GM23338 (cell line): ENCODE measurements at regions not wholly inside any gene's neighbourhood (a gene's known extent, or its start where the extent isn't known, plus 50 kb on each side); places are given as distances from the start of the nearest gene placed in this dataset.

Source experiments
- ATAC-seq: fragments of 200-7000 bp; cut with Tn5 transposase; 3 replicates; pipeline ENCODE4 v1.9.1; 2020
- DNase-seq: peaks from one replicate; pipeline ENCODE4 v3.0.0-alpha.2; 2015; ENCODE audit warnings: low spot score
- H2AFZ ChIP-seq: fragments of 200-600 bp; sonication (generic); 2 replicates; pipeline ENCODE4 v1.8.0; 2016; ENCODE audit warnings: antibody characterized with exemption, mild to moderate bottlenecking, moderate library complexity
- H3F3A ChIP-seq: fragments of 200-600 bp; sonication (generic); replicated peaks from 2 replicates; pipeline ENCODE4 v1.8.0; 2017; ENCODE audit warnings: antibody characterized with exemption, mixed run types, low read depth
- H3K27ac ChIP-seq: fragments of 200-600 bp; sonication (generic); 2 replicates; pipeline ENCODE4 v1.6.1; 2016; ENCODE audit warnings: low read depth
- H3K27me3 ChIP-seq: fragments of 200-600 bp; sonication (generic); 2 replicates; pipeline ENCODE4 v1.8.0; 2016; ENCODE audit warnings: mild to moderate bottlenecking, mixed run types, moderate library complexity; ENCODE audit not compliant: insufficient read depth
- H3K36me3 ChIP-seq: fragments of 200-600 bp; sonication (generic); 2 replicates; pipeline ENCODE4 v1.8.0; 2016; ENCODE audit warnings: mild to moderate bottlenecking; ENCODE audit not compliant: insufficient read depth
- H3K4me1 ChIP-seq: fragments of 200-600 bp; sonication (generic); 2 replicates; pipeline ENCODE4 v1.8.0; 2016; ENCODE audit warnings: mild to moderate bottlenecking, moderate library complexity; ENCODE audit not compliant: insufficient read depth
- H3K4me2 ChIP-seq: fragments of 200-600 bp; sonication (generic); 2 replicates; pipeline ENCODE4 v1.7.1; 2017; ENCODE audit warnings: mixed run types
- H3K4me3 ChIP-seq: fragments of 200-600 bp; sonication (generic); 2 replicates; pipeline ENCODE4 v1.6.1; 2016; ENCODE audit warnings: mixed run types
- H3K79me2 ChIP-seq: fragments of 200-600 bp; sonication (generic); replicated peaks from 2 replicates; pipeline ENCODE4 v1.8.0; 2017; ENCODE audit warnings: mild to moderate bottlenecking; ENCODE audit not compliant: insufficient read depth
- H3K9me2 ChIP-seq: fragments of 200-600 bp; sonication (generic); 2 replicates; pipeline ENCODE4 v1.8.0; 2017; ENCODE audit not compliant: insufficient read depth
- H4K20me1 ChIP-seq: fragments of 200-600 bp; sonication (generic); replicated peaks from 2 replicates; pipeline ENCODE4 v1.8.0; 2017; ENCODE audit warnings: mild to moderate bottlenecking; ENCODE audit not compliant: insufficient read depth
- H3K27ac Mint-ChIP-seq: 2 replicates; pipeline ENCODE4 v1.8.0; 2020; ENCODE audit warnings: inconsistent platforms, mild to moderate bottlenecking, moderate library complexity, mixed read lengths
- H3K27me3 Mint-ChIP-seq: 3 replicates; pipeline ENCODE4 v1.8.0; 2022; ENCODE audit warnings: low read depth, mild to moderate bottlenecking, moderate library complexity, mixed read lengths, inconsistent platforms; ENCODE audit not compliant: insufficient read depth, poor library complexity
- H3K36me3 Mint-ChIP-seq: 3 replicates; pipeline ENCODE4 v1.8.0; 2021; ENCODE audit warnings: low read depth, mild to moderate bottlenecking, inconsistent platforms, moderate library complexity, mixed read lengths
- H3K4me1 Mint-ChIP-seq: 3 replicates; pipeline ENCODE4 v1.8.0; 2020; ENCODE audit warnings: mild to moderate bottlenecking, inconsistent platforms, mixed read lengths
- H3K4me3 Mint-ChIP-seq: 3 replicates; pipeline ENCODE4 v1.8.0; 2021; ENCODE audit warnings: moderate library complexity, mild to moderate bottlenecking, inconsistent platforms, mixed read lengths
- H3K9me3 Mint-ChIP-seq: 3 replicates; pipeline ENCODE4 v1.8.0; 2020; ENCODE audit warnings: moderate library complexity, mild to moderate bottlenecking, inconsistent platforms, mixed read lengths
- CREB1 ChIP-seq: fragments of 250-450 bp; sonication (Bioruptor Pico); IDR thresholded peaks from 2 replicates; pipeline ENCODE4 v1.5.0; 2020; ENCODE audit warnings: low read depth, mild to moderate bottlenecking, moderate library complexity
- EZH2 ChIP-seq: fragments of 200-600 bp; sonication (generic); IDR thresholded peaks from one replicate; pipeline ENCODE4 v1.8.0; 2017; ENCODE audit warnings: antibody characterized with exemption, mild to moderate bottlenecking, low read depth; ENCODE audit not compliant: unreplicated experiment
- EZH2phosphoT487 ChIP-seq: fragments of 200-600 bp; sonication (generic); IDR thresholded peaks from one replicate; pipeline ENCODE4 v1.8.1; 2018; ENCODE audit warnings: antibody characterized with exemption; ENCODE audit not compliant: unreplicated experiment
- JUNB ChIP-seq: IDR thresholded peaks from one replicate; pipeline ENCODE4 v1.6.1; 2016; ENCODE audit warnings: antibody characterized with exemption; ENCODE audit not compliant: unreplicated experiment
- NANOG ChIP-seq: IDR thresholded peaks from 2 replicates; pipeline ENCODE4 v1.6.1; 2016; ENCODE audit warnings: antibody characterized with exemption, borderline replicate concordance
- POLR2AphosphoS5 ChIP-seq: IDR thresholded peaks from 2 replicates; pipeline ENCODE4 v1.6.1; 2016; ENCODE audit warnings: antibody characterized with exemption, low read depth
- REST ChIP-seq: IDR thresholded peaks from one replicate; pipeline ENCODE4 v1.6.1; 2018; ENCODE audit warnings: antibody characterized with exemption; ENCODE audit not compliant: unreplicated experiment
- STAT1 ChIP-seq: IDR thresholded peaks from one replicate; pipeline ENCODE4 v1.6.1; 2016; ENCODE audit warnings: antibody characterized with exemption; ENCODE audit not compliant: unreplicated experiment
- ZNF114 ChIP-seq: fragments of 250-450 bp; sonication (Bioruptor Pico); IDR thresholded peaks from 2 replicates; pipeline ENCODE4 v1.5.0; 2020; ENCODE audit warnings: mild to moderate bottlenecking, moderate library complexity
- ZNF331 ChIP-seq: fragments of 250-450 bp; sonication (Bioruptor Pico); IDR thresholded peaks from 2 replicates; pipeline ENCODE4 v1.5.0; 2020; ENCODE audit warnings: low read depth, mild to moderate bottlenecking, moderate library complexity
- TF ChIP-seq, protein P1 (sequence below), 2 experiments: fragments of 200-600 bp in 1 of 2; sonication (generic) in 1 of 2; conservative IDR thresholded peaks; 2 replicates each; pipeline versions ENCODE4 v1.5.1 to v1.6.1; 2016 to 2017; ENCODE audit warnings: antibody characterized with exemption in 2 of 2, low read depth in 2 of 2, mild to moderate bottlenecking in 2 of 2, moderate library complexity in 1 of 2
- TF ChIP-seq, protein P2 (sequence below): fragments of 250-450 bp; sonication (Bioruptor Pico); IDR thresholded peaks from 2 replicates; pipeline ENCODE4 v1.5.0; 2020; ENCODE audit warnings: mild to moderate bottlenecking, moderate library complexity
- TF ChIP-seq, protein P3 (sequence below): IDR thresholded peaks from 2 replicates; pipeline ENCODE4 v1.6.1; 2016; ENCODE audit warnings: antibody characterized with exemption

- Mint-ChIP-seq H3K36me3 (peaks cover 21% of the 10 kb centered on the region; the same call in 2 of the 3 replicates), H3K4me1 (peaks cover under 1% of the 10 kb centered on the region; the same call in 1 of the 3 replicates), H3K9me3 (peaks cover 17% of the 10 kb centered on the region), H3K27ac (no peak overlapping the region), H3K27me3 (peaks cover 2% of the 10 kb centered on the region), H3K4me3 (no peak overlapping the region)
- Histone ChIP-seq H3K27me3 (no peaks in the 10 kb centered on the region), H4K20me1 (no peaks in the 10 kb centered on the region), H3K4me3 (no peak overlapping the region), H3K4me2 (no peak overlapping the region), H3K79me2 (no peaks in the 10 kb centered on the region), H3K4me1 (no peaks in the 10 kb centered on the region), H3K27ac (no peak overlapping the region), H3F3A (no peaks in the 10 kb centered on the region), H3K36me3 (0 out of 2 replicates have a peak, but pooled peaks cover 8% of the 10 kb centered on the region), H2AFZ (no peak overlapping the region), H3K9me2 (0 out of 2 replicates have a peak, but pooled peaks cover 5% of the 10 kb centered on the region)
- DNase-seq (no peak), ATAC-seq (no peak)
- TF ChIP-seq NANOG, result no peak
- TF ChIP-seq POLR2AphosphoS5, result no peak
- TF ChIP-seq EZH2phosphoT487, result no peak
- no peak for TF ChIP-seq STAT1
- TF ChIP-seq, protein P1, sequence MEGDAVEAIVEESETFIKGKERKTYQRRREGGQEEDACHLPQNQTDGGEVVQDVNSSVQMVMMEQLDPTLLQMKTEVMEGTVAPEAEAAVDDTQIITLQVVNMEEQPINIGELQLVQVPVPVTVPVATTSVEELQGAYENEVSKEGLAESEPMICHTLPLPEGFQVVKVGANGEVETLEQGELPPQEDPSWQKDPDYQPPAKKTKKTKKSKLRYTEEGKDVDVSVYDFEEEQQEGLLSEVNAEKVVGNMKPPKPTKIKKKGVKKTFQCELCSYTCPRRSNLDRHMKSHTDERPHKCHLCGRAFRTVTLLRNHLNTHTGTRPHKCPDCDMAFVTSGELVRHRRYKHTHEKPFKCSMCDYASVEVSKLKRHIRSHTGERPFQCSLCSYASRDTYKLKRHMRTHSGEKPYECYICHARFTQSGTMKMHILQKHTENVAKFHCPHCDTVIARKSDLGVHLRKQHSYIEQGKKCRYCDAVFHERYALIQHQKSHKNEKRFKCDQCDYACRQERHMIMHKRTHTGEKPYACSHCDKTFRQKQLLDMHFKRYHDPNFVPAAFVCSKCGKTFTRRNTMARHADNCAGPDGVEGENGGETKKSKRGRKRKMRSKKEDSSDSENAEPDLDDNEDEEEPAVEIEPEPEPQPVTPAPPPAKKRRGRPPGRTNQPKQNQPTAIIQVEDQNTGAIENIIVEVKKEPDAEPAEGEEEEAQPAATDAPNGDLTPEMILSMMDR (conservative IDR thresholded peaks at IDR 0.05; ENCODE audit: low read depth in 2 of 2), result no peak
- TF ChIP-seq JUNB, result no peak
- no peak for TF ChIP-seq ZNF331 (CRISPR knock-in tag)
- no peak for TF ChIP-seq ZNF114 (CRISPR knock-in tag)
- TF ChIP-seq REST, result no peak
- TF ChIP-seq, protein P2, sequence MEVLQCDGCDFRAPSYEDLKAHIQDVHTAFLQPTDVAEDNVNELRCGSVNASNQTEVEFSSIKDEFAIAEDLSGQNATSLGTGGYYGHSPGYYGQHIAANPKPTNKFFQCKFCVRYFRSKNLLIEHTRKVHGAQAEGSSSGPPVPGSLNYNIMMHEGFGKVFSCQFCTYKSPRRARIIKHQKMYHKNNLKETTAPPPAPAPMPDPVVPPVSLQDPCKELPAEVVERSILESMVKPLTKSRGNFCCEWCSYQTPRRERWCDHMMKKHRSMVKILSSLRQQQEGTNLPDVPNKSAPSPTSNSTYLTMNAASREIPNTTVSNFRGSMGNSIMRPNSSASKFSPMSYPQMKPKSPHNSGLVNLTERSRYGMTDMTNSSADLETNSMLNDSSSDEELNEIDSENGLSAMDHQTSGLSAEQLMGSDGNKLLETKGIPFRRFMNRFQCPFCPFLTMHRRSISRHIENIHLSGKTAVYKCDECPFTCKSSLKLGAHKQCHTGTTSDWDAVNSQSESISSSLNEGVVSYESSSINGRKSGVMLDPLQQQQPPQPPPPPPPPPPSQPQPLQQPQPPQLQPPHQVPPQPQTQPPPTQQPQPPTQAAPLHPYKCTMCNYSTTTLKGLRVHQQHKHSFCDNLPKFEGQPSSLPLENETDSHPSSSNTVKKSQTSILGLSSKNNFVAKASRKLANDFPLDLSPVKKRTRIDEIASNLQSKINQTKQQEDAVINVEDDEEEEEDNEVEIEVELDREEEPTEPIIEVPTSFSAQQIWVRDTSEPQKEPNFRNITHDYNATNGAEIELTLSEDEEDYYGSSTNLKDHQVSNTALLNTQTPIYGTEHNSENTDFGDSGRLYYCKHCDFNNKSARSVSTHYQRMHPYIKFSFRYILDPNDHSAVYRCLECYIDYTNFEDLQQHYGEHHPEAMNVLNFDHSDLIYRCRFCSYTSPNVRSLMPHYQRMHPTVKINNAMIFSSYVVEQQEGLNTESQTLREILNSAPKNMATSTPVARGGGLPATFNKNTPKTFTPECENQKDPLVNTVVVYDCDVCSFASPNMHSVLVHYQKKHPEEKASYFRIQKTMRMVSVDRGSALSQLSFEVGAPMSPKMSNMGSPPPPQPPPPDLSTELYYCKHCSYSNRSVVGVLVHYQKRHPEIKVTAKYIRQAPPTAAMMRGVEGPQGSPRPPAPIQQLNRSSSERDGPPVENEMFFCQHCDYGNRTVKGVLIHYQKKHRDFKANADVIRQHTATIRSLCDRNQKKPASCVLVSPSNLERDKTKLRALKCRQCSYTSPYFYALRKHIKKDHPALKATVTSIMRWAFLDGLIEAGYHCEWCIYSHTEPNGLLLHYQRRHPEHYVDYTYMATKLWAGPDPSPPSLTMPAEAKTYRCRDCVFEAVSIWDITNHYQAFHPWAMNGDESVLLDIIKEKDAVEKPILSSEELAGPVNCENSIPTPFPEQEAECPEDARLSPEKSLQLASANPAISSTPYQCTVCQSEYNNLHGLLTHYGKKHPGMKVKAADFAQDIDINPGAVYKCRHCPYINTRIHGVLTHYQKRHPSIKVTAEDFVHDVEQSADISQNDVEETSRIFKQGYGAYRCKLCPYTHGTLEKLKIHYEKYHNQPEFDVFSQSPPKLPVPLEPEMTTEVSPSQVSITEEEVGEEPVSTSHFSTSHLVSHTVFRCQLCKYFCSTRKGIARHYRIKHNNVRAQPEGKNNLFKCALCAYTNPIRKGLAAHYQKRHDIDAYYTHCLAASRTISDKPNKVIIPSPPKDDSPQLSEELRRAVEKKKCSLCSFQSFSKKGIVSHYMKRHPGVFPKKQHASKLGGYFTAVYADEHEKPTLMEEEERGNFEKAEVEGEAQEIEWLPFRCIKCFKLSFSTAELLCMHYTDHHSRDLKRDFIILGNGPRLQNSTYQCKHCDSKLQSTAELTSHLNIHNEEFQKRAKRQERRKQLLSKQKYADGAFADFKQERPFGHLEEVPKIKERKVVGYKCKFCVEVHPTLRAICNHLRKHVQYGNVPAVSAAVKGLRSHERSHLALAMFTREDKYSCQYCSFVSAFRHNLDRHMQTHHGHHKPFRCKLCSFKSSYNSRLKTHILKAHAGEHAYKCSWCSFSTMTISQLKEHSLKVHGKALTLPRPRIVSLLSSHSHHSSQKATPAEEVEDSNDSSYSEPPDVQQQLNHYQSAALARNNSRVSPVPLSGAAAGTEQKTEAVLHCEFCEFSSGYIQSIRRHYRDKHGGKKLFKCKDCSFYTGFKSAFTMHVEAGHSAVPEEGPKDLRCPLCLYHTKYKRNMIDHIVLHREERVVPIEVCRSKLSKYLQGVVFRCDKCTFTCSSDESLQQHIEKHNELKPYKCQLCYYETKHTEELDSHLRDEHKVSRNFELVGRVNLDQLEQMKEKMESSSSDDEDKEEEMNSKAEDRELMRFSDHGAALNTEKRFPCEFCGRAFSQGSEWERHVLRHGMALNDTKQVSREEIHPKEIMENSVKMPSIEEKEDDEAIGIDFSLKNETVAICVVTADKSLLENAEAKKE (CRISPR knock-in tag), result no peak
- TF ChIP-seq, protein P3, sequence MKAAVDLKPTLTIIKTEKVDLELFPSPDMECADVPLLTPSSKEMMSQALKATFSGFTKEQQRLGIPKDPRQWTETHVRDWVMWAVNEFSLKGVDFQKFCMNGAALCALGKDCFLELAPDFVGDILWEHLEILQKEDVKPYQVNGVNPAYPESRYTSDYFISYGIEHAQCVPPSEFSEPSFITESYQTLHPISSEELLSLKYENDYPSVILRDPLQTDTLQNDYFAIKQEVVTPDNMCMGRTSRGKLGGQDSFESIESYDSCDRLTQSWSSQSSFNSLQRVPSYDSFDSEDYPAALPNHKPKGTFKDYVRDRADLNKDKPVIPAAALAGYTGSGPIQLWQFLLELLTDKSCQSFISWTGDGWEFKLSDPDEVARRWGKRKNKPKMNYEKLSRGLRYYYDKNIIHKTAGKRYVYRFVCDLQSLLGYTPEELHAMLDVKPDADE, result no peak
- no peak for TF ChIP-seq CREB1 (CRISPR knock-in tag)
- TF ChIP-seq EZH2, result no peak
These were observed 341.7 kb downstream of the PYDC2 start for GRCh38 chr3:191802671-191803070.
